Amniotic epithelial cell (primary cell): ENCODE measurements at regions not wholly inside any gene's neighbourhood (a gene's known extent, or its start where the extent isn't known, plus 50 kb on each side); places are given as distances from the start of the nearest gene placed in this dataset.
A peak's percentile ranks its signal among the peaks of the same experiment; 100 is the strongest.
"Not testable (repeated sequence)": the region's sequence is repeated elsewhere in the genome, so short reads cannot be mapped to it uniquely, and the experiment has no call there.

Experiments used
- DNase-seq: peaks from one replicate; pipeline ENCODE4 v3.0.0-alpha.2; 2010; ENCODE audit warnings: low read depth

- DNase-seq: no peak
These were observed 224.1 kb upstream of the MYLIP start for GRCh38 chr6:15904651-15905376.

GRCh38 chr6:15901141-15902115 is 227.5 kb upstream of the MYLIP start:
- peak; percentile 17 for DNase-seq

GRCh38 chr6:15898693-15899092 is 230.2 kb upstream of the MYLIP start:
- no peak for DNase-seq

DNA sequence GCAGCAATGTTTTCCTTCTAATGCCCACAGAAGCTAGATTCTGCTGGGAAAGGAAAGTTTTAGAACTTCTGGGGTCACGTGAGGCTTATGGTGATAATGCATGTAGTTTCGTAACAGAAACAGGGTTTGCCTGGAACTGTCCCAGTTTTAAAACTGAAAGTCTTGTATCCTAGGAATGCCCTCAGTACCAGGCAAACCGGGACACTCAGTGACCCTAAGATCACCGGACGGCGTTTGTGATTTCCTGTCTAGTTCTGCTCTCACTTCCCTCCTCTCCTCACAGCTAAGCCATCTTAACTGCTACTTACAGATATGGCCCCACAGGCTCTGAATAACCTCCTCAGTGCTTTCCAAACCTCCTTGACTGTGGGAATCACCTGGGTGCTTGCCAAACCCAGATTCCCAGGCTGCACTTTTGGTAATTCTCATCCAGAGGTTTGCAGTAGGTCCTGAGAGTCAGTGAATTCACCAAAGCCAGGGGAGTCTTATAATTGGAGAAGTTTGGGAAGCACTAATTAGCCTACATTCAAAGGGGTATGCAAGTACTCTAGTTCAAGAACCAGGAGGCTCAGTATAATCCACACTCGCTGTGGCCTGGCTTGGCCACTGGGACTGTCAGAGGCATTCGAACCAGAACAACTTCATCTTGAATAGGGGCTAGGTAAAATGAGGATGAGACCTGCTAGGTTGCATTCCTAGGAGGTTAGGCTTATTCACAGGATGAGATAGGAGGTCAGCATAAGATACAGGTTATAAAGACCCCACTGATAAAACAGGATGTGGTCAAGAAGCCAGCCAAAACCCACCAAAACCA is 231.6 kb upstream of the MYLIP start:
- DNase-seq: peak; percentile 83

DNA sequence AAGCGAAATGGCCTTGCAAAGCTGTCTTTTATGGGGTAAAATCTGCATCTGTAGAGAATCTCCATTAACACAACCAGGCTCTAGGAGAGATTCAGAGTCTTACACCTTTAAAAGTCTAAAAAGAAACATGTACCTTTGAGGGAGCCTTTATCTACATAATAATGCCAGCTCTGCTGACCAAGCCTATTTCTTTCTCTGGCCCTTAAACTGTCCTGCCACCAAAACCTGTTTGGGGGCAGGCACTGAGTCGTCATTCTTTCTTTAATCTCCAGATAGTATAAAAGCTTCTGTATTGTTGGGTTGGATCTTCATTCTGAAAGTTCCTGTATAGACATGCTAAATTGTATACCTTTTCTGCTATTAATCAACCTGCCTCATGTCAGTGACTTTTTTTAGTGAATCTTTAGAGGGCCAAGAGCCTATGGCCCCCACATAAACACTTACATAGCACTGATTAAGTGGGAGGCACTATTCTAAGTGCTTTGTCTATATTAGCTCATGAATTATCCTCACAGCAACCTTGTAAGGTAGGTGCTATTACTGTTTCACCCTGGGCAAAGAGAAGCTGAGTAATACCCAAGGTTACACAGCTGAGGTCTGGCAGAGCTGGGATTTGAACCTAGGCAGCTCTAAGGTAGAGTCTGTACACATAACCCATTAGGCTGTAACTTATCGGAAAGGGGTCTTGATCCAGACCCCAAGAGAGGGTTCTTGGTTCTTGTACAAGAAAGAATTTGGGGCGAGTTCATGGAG is 232.3 kb upstream of the DTNBP1 start:
- no peak for DNase-seq

DNA sequence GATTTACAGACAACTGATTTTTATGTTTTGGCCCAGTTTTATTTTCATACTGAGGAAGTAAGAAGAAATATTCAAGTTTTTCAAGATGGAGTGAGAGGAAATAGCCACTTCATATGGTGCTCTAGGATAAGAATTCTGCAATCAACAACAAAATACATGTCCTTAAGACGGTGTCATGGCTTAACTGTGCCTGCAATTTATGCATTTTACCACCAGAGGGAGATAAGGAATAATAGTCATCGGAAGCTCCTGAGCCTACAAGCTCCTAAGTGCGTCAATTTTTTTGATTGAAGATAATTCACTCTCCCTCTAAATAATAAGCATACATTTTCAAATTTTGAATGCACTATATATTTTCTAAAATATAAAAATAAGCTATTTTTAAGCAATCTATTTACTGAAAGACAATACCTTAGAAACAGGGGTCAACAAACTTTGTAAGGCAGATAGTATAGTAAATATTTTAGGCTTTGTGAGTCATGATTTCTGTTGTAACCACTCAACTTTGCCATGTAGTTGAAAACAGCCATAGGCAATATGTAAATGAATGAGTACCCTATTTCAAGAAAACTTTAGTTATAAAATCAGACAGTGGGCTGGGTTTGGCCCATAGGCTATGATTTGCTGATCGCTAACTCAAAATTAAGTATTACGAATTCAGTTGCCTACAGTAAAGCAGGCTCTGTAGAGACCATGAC is 230.9 kb upstream of the DTNBP1 start:
- DNase-seq: no peak

- peak; percentile 80 for DNase-seq
These were observed 229.5 kb upstream of the DTNBP1 start for GRCh38 chr6:15892369-15892768.

GRCh38 chr6:15888798-15889772 is 226.3 kb upstream of the DTNBP1 start:
- peak; percentile 95 for DNase-seq

DNA sequence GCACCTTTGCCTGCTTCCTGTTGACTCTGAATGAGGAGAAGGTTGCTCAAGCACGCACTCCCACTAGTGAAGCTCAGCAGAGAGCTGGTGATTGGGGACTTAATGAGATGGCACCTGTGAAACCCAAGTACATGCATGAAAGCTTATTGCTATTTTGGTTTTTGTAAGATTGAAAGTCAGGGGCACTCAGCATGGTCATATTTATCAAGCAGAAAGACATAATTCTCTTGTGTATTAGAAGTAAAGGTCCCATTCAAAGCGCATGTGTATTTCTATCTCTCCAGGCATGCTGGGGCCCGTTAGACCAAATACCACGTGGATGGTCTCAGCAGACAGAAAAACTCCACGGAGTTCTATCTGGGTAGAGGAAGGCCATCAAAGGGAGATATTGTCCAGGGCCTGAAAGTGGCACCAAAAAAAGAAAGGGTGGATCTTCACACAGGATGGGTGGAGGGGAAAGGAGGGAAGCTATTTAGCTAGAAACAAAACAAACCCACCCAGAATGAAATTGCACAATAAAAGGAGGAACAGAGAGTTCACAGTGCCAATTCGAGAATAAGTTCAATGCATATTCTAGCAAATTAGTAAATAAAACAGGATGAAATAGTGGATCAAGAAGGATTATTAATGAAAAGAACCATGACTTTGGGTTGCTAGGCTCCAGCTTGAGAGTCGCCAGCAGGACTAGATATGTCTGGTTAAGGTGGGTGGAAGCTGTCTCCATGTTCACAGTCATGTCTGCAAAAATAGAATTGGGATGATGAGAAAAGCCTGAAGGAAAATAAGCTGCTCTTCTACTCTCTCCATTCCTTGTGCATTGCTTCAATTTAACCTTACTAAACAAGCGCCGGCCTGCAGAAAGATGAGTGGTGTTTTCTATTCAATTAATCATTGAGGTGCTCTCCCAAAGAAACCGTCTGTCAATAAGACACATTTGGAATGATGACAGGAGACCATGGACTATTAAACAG is 224.9 kb upstream of the DTNBP1 start:
- DNase-seq: no peak

DNA sequence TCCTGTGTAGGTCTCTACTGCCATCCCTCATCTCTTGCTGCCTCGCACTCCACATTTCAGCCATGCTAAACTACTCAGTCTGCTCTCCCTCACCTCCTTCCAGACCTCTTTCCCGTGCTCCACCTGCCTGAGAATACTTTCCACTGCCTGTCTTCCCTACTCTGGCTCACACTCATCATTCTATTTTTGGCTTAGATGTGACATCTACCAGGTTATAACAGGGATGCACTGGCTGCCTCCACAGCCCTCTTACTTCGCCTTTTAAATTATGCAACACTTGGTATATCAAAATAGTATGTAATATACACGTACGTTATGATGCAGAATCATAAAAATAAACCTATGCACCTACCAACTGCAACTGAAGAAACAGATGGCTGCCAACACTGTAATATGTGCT is 222.8 kb upstream of the DTNBP1 start:
- DNase-seq: no peak

GRCh38 chr6:15883593-15883992 is 220.8 kb upstream of the DTNBP1 start:
- not testable (repeated sequence) for DNase-seq

GRCh38 chr6:15882915-15883314 is 220.1 kb upstream of the DTNBP1 start:
- DNase-seq: no peak

DNA sequence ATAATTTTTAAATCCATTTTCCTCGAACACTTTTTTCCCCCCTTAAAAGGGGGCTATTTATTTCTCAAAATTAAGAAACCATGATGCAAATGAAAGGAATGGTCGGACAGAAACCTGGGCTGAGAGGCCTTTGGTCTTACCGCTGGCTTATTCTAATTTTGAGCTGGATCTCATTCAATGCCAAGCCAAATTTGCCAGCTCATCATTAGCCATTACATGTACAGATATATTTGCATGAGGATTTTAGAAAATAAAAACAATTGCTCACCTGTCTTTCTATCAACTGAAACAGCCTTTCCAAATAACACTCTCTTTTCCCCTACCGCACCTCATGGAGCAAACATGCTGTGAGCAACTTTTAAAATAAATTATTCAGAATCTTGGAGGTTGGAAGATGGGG is 219.5 kb upstream of the DTNBP1 start:
- no peak for DNase-seq

DNA sequence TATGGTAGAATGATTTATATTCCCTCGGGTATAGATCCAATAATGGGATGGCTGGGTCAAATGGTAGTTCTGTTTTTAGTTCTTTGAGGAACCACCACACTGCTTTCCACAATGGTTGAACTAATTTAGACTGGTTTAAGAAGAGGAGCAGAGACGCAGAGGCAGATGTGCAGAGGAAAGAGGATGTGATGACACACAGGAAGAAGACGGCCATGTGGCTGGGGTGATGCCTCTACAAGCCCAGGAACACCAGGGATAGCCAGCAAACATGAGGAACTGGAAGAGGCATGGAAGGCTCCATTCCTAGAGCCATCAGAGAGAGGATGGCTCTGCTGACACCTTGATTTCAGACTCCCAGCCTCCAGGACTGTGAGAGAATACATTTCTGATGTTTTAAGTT is 218.3 kb upstream of the DTNBP1 start:
- DNase-seq: no peak

DNA sequence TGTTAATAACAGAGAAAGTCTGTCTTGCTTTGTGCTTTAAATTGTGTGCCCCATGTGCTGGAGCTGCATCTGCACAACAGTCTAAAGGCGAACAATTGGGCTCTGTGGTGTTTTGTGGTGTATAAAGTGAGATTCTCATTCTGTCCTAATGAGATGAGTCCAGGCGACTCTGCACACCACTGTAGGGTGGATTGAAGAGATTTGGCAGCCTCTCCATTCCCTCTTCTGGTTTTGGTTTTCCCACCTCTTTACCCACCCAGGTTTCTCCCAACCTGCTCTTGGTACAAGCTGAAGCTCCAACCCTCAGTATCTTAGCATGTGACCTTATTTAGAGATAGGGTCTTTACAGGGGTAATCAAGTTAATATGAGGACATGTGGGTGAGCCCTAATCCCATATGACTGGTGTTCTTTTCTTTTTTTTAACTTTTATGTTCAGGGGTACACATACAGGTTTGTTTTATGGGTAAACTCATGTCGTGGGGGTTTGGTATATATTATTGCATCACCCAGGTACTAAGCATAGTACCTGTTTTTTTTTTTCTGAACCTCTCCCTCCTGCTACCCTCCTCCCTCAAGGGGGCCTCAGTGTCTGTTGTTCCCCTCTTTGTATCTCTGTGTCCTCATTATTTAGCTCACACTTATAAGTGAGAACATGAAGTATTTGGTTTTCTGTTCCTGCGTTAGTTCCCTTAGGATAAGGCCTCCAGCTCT is 217.6 kb upstream of the DTNBP1 start:
- no peak for DNase-seq

DNA sequence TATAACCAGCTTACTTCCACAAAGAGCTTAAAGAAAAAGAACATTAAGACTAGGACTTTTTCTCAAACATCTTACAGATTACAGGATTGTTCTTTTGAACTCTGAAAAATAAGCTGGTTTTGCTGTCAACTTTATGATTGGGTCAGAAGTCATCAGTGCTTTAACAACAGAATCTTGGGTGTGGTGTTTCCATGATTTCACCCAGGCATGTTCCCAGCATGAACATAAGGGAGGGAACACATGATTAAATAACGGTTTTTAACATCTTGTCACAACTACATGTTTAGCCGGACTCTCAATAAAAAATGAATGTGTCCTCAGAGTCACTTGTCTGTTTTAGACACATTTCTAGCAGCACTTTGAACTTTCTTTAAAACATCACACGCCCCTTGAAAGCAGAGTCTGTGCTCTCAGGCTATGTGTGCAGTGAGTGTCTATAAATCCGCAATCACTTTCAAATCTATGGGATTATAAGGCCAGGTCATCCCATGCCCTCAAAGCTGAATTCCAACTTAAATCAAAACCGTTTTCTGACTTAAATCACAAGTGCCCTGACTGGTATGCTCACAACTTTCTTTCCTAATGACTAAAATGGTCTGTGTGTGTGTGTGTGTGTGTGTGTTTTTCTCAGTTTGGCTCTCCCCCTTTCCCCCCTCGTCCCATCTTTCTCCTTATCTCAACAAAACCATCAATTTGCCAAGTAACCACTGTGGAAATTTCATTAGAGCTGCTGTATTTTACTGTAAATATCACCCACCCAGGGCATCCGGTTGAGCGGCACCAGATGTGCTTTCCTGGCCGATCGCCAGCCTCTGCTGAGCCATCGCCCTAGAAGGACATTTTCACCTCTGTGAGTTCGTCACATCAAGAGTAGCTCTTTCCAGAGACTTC is 216.8 kb upstream of the DTNBP1 start:
- DNase-seq: peak; percentile 51

- DNase-seq: no peak
These were observed 214.4 kb upstream of the DTNBP1 start for GRCh38 chr6:15877231-15877630.
